Upper lobe of right lung (tissue), 1 donor: ENCODE measurements at regions not wholly inside any gene's neighbourhood (a gene's known extent, or its start where the extent isn't known, plus 50 kb on each side); places are given as distances from the start of the nearest gene placed in this dataset.
"Not testable (repeated sequence)": the region's sequence is repeated elsewhere in the genome, so short reads cannot be mapped to it uniquely, and the experiment has no call there.

Experiments
- ATAC-seq: fragments of 200-7000 bp; cut with Tn5 transposase; one replicate; pipeline ENCODE4 v1.9.1; 2020; ENCODE audit warnings: mild to moderate bottlenecking, moderate library complexity
- DNase-seq: peaks from one replicate; pipeline ENCODE4 v3.0.0-alpha.2; 2020
- H3K27ac ChIP-seq: fragments of 200-600 bp; one replicate; pipeline ENCODE4 v1.8.0; 2022
- H3K27me3 ChIP-seq: fragments of 200-600 bp; one replicate; pipeline ENCODE4 v1.8.0; 2022; ENCODE audit warnings: mild to moderate bottlenecking
- H3K36me3 ChIP-seq: fragments of 200-600 bp; one replicate; pipeline ENCODE4 v1.8.0; 2022
- H3K4me1 ChIP-seq: fragments of 200-600 bp; one replicate; pipeline ENCODE4 v1.8.0; 2022
- H3K4me3 ChIP-seq: fragments of 200-600 bp; one replicate; pipeline ENCODE4 v1.8.0; 2022; ENCODE audit warnings: mild to moderate bottlenecking
- H3K9me3 ChIP-seq: fragments of 200-600 bp; one replicate; pipeline ENCODE4 v1.8.0; 2022
- intact Hi-C: fragments of 100-400 bp; cut with DNase I; formaldehyde crosslinking; loops from one replicate; pipeline ENCODE4 v1.11.0; 2022
- TF ChIP-seq, protein P1 (sequence below): fragments of 200-600 bp; IDR thresholded peaks from one replicate; pipeline ENCODE4 v1.8.0; 2022; ENCODE audit warnings: antibody characterized with exemption
- donor health status: DM: no; HTN: yes; CAD: no; lungs with severe emphysema.

DNA sequence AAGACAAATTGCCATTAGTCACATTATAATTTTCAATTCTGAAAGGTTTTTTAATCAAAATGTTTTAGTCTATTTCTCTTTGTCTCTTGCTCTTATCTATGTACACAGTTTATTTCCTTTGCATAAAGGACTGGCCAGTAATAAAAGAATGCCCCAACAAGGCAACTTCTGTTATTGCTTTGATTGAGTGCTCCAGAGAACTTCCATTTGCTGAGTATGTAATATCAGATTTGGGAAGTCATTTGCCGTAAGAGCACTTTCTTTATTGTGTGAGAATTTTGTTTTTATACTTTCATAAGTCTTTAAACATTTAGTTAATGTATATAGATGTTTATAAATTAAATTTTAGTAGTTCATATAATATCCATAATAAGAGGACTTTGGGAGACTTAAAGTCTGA, 1140.4 kb downstream of the PCDH9 start:
- no peak overlapping the region for H3K4me3 ChIP-seq
- TF ChIP-seq, protein P1, sequence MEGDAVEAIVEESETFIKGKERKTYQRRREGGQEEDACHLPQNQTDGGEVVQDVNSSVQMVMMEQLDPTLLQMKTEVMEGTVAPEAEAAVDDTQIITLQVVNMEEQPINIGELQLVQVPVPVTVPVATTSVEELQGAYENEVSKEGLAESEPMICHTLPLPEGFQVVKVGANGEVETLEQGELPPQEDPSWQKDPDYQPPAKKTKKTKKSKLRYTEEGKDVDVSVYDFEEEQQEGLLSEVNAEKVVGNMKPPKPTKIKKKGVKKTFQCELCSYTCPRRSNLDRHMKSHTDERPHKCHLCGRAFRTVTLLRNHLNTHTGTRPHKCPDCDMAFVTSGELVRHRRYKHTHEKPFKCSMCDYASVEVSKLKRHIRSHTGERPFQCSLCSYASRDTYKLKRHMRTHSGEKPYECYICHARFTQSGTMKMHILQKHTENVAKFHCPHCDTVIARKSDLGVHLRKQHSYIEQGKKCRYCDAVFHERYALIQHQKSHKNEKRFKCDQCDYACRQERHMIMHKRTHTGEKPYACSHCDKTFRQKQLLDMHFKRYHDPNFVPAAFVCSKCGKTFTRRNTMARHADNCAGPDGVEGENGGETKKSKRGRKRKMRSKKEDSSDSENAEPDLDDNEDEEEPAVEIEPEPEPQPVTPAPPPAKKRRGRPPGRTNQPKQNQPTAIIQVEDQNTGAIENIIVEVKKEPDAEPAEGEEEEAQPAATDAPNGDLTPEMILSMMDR: no peak
- H3K4me1 ChIP-seq: no peaks in the 10 kb centered on the region
- H3K27ac ChIP-seq: no peak overlapping the region
- H3K9me3 ChIP-seq: no peaks in the 10 kb centered on the region
- intact Hi-C loops: no loop called here
- H3K27me3 ChIP-seq: no peaks in the 10 kb centered on the region
- no peak for DNase-seq
- no peak for ATAC-seq
- no peaks in the 10 kb centered on the region for H3K36me3 ChIP-seq

DNA sequence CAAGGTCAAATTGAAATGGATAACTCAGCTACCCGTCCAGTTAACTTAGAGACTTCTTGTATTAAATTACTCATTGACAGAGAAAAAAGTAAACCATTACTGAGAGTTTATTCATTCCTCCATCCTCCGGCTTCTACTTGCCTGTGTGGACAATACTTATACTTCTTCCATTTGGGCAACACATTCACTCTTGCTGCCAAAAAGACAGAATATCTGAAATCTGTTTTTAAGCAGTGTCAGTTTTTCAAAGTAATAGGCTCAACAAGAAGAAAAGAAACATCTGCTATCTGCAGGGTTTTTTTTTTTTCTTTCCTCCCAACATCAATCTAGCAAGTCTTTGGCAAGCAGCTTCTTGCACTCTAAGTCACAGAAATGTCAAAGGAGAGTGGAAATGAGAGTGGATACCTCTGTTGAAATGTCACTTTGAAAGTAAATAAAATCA, 1142.8 kb downstream of the PCDH9 start:
- no peaks in the 10 kb centered on the region for H3K27me3 ChIP-seq
- H3K36me3 ChIP-seq: no peaks in the 10 kb centered on the region
- intact Hi-C loops: no loop called here
- H3K4me3 ChIP-seq: no peak overlapping the region
- H3K4me1 ChIP-seq: no peaks in the 10 kb centered on the region
- no peak for DNase-seq
- TF ChIP-seq, protein P1: no peak
- H3K9me3 ChIP-seq: no peaks in the 10 kb centered on the region
- no peak for ATAC-seq
- no peak overlapping the region for H3K27ac ChIP-seq

DNA sequence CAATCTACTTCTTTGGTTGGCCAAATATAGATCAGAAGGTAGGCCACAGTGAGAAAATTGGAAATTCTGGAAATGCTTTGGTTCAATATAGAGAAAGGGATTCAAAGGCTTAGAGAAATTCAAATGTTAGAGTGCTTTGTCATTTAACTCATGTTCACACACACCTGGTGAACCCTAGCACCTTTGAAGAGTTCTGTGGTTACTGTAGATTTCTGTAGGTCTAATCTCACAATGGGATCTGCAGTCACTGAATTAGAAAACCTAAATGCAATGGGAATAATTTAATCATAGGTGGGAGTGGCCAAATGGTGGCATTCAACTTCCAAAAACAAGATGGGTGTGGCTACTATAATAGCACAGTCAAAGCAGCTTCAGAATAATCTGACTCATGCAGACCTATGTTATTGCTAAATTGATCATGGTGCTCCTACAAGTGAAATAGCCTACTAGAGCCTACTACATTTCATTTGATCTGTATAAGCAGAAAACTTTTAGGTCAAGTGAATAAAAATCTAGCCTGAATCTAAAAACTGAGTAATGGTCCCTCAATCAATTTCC, 1152.9 kb downstream of the PCDH9 start:
- no peak for ATAC-seq
- intact Hi-C loops: no loop called here

DNA sequence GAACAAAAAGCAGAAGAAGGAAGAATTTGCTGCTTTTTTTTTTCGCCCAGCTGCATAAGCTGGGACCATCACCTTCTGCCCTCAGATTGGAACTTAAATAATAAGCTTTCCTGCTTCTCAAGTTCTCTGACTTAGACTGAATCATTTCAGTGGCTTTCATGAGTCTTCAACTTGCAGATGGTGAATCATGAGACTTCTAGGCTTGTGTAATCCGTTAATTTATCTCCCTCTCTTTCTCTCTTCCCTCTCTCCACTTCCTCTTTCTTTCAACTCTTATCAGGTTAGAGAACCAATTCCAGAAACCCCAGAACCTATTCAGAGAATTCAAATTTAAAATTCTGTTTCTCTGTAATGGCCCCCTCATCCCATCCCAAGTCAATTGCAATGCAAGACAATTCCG, 1153.7 kb downstream of the PCDH9 start:
- Histone ChIP-seq H3K9me3 (no peaks in the 10 kb centered on the region), H3K27ac (no peak overlapping the region), H3K36me3 (no peaks in the 10 kb centered on the region), H3K27me3 (no peaks in the 10 kb centered on the region), H3K4me1 (no peaks in the 10 kb centered on the region), H3K4me3 (no peak overlapping the region)
- ATAC-seq (no peak), DNase-seq (no peak)
- TF ChIP-seq, protein P1: no peak
- intact Hi-C loops: no loop called here

More for the DNA sequence above, 1152.9 kb downstream of the PCDH9 start:
- Histone ChIP-seq H3K36me3 (no peaks in the 10 kb centered on the region), H3K4me1 (no peaks in the 10 kb centered on the region), H3K27ac (no peak overlapping the region), H3K9me3 (no peaks in the 10 kb centered on the region), H3K4me3 (no peak overlapping the region), H3K27me3 (no peaks in the 10 kb centered on the region)
- TF ChIP-seq, protein P1: no peak
- no peak for DNase-seq

DNA sequence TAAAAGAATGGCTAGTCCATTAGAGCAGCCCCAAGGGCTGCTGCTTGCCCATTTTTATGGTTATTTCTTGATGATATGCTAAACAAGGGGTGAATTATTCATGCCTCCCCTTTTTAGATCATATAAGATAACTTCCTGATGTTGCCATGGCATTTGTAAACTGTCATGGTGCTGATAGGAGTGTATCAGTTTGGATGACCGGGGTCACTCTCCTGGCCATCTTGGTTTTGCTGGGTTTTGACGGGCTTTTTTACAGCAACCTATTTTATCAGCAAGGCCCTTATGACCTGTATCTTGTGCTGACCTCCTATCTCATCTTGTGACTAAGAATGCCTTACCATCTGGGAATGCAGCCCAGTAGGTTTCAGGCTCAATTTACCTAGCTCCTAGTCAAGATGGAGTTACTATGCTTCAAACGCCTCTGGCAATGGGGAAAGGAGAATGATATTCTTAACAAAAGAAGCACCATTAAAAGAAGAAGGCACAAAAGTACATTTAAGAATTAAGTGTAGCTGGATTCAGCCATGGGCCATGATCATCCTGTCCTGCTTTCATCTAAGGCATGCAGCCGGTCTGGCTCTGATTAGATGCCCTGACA, 1156.0 kb downstream of the PCDH9 start:
- H3K36me3 ChIP-seq: no peaks in the 10 kb centered on the region

DNA sequence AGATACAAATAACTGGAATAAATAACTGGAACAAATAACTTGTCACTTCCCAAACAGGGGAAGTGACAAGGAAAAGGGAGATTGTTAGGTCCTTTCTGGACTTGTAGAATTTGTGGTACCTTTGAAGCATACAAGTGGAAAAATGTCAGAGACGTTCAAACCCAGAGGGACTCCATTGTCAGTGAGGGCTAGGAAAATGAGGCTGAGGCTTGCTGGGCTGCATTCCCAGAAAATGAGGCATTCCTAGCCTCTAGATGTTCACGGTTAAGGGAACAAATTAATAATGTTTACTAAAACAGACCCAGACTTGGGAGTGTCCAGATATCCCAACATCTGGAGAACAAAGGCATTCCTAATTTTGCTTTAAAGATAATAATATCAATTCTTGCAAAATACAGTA, 1158.0 kb downstream of the PCDH9 start:
- H3K27ac ChIP-seq, H3K9me3 ChIP-seq, intact Hi-C loops, H3K27me3 ChIP-seq, H3K36me3 ChIP-seq, DNase-seq, H3K4me3 ChIP-seq, ATAC-seq, H3K4me1 ChIP-seq: not testable (repeated sequence)

More for the DNA sequence above, 1156.0 kb downstream of the PCDH9 start:
- no peaks in the 10 kb centered on the region for H3K27me3 ChIP-seq
- no peak for DNase-seq
- TF ChIP-seq, protein P1: no peak
- no peaks in the 10 kb centered on the region for H3K4me1 ChIP-seq
- ATAC-seq: no peak
- intact Hi-C loops: no loop called here
- no peak overlapping the region for H3K4me3 ChIP-seq
- no peaks in the 10 kb centered on the region for H3K9me3 ChIP-seq
- H3K27ac ChIP-seq: no peak overlapping the region
